ENCODE measurements at regions not wholly inside any gene's neighbourhood (a gene's known extent, or its start where the extent isn't known, plus 50 kb on each side); places are given as distances from the start of the nearest gene placed in this dataset.

DNA sequence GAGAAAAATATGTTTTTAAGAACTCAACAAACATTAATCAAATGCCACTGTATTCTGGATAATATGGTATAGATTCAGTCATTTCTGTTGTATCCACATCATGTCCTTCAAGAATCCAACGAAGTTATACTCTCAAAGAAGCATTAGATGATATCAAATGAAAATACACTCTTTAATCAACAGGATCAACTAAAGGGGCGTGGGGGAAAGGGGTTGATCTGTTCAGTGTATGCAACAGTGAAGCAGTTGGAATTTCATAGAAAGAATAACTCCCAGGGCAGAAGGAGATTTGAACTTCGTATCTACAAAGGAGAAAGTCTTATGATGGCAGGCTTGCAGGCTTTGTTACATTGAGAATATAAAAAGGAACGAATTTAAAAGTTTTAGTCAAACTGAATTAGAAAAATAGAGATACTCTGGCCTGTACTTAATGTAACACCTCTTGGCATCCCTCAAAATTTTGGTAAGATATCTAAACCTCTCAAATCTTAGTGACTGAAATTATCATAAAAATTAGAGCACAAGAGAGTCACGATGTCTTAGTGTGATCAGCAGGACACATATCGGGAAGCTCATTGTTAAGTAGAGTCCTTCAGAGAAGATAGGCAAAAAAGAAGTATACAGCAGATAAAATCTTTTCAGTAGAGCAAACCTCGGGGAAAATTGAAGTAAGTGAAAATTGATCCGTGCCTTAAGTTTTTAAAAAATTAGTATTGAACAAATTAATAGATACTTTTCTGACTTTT, 431.4 kb downstream of the KCNJ18 start:
- TF ChIP-seq, protein P1, sequence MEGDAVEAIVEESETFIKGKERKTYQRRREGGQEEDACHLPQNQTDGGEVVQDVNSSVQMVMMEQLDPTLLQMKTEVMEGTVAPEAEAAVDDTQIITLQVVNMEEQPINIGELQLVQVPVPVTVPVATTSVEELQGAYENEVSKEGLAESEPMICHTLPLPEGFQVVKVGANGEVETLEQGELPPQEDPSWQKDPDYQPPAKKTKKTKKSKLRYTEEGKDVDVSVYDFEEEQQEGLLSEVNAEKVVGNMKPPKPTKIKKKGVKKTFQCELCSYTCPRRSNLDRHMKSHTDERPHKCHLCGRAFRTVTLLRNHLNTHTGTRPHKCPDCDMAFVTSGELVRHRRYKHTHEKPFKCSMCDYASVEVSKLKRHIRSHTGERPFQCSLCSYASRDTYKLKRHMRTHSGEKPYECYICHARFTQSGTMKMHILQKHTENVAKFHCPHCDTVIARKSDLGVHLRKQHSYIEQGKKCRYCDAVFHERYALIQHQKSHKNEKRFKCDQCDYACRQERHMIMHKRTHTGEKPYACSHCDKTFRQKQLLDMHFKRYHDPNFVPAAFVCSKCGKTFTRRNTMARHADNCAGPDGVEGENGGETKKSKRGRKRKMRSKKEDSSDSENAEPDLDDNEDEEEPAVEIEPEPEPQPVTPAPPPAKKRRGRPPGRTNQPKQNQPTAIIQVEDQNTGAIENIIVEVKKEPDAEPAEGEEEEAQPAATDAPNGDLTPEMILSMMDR (conservative IDR thresholded peaks at IDR 0.05), result no peak
- TF ChIP-seq EZH2 (IDR thresholded peaks at IDR 0.05; ENCODE audit: low read depth), result no peak
